Cardiac fibroblast (primary cell): ENCODE measurements at regions not wholly inside any gene's neighbourhood (a gene's known extent, or its start where the extent isn't known, plus 50 kb on each side); places are given as distances from the start of the nearest gene placed in this dataset.

Experiments
- DNase-seq, 2 donors: peaks; one replicate each; pipeline versions ENCODE4 v3.0.0 to v3.0.0-alpha.2; 2010; ENCODE audit warnings: low read depth in 2 of 2
- H3K4me3 ChIP-seq, 2 donors: replicated peaks in 1 of 2; 1 replicate in 1 of 2; 2 replicates in 1 of 2; pipeline ENCODE4 v1.5.1; 2011; ENCODE audit warnings: low read depth in 2 of 2, low read length in 2 of 2, mild to moderate bottlenecking in 2 of 2, moderate library complexity in 1 of 2
- CTCF ChIP-seq: IDR thresholded peaks from one replicate; pipeline ENCODE4 v1.5.1; 2011; ENCODE audit warnings: low read depth, mild to moderate bottlenecking, low read length, inconsistent platforms

GRCh38 chr10:88092973-88093372 is 229.5 kb downstream of the PTEN start:
- TF ChIP-seq CTCF: no peak
- H3K4me3 ChIP-seq: no peak overlapping the region
- DNase-seq: no peak

- no peak for DNase-seq
- TF ChIP-seq CTCF: no peak
- no peak overlapping the region for H3K4me3 ChIP-seq
Observed at GRCh38 chr10:88094795-88095194, 231.4 kb downstream of the PTEN start.

GRCh38 chr10:88095223-88095721 is 231.8 kb downstream of the PTEN start:
- DNase-seq: peak in 1 of 2 donors; percentile 62
- no peak overlapping the region for H3K4me3 ChIP-seq
- no peak for TF ChIP-seq CTCF

- no peak for TF ChIP-seq CTCF
- H3K4me3 ChIP-seq: no peak overlapping the region
- no peak for DNase-seq
Observed at GRCh38 chr10:88095778-88096431, 232.5 kb downstream of the PTEN start.

GRCh38 chr10:88097092-88097516 is 233.7 kb downstream of the PTEN start:
- DNase-seq: peak in 1 of 2 donors; percentile 52
- H3K4me3 ChIP-seq: no peak overlapping the region
- no peak for TF ChIP-seq CTCF

GRCh38 chr10:88097536-88097935 is 234.1 kb downstream of the PTEN start:
- no peak for DNase-seq
- TF ChIP-seq CTCF: no peak
- H3K4me3 ChIP-seq: no peak overlapping the region

- no peak for DNase-seq
- TF ChIP-seq CTCF: no peak
Observed at GRCh38 chr10:88100281-88100680, 236.9 kb downstream of the PTEN start.

More at GRCh38 chr10:88100281-88100680, 236.9 kb downstream of the PTEN start:
- H3K4me3 ChIP-seq: no peak overlapping the region
